ENCODE measurements at regions not wholly inside any gene's neighbourhood (a gene's known extent, or its start where the extent isn't known, plus 50 kb on each side); places are given as distances from the start of the nearest gene placed in this dataset.
"Not testable (repeated sequence)": the region's sequence is repeated elsewhere in the genome, so short reads cannot be mapped to it uniquely, and the experiment has no call there.

DNA sequence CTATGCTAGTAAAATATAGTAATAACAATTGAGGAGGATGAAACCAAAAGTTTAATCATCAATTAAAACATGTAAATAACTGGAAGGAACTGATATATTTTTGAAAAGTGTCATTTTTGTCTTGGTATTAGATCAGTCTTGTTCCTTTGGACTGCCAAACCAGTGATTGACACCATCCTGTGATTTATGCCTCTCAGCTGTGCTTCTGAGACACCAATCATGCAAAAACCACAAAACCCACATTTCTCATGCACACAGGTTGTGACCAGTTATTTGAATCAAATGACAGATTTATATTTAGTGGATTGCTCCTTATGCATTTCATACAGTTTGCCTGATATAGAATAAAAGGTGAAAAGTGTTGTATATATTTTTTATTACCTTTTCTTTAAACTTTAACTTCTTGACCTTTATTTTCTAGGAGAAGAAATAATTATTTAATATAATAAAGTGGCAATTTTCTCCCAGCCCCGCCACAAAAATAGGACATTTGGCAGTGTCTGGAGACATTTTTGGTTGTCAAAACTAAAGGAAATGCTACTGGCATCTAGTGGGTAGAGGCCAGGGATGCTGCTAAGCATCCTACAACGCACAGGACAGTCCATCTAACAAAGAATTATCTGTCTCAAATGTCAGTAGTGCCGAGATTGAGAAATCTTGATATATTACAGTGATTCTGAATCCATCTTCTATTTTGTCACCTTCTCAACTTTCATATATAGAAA is 383.6 kb downstream of the BCKDHB start:
- no peak for DNase-seq

DNA sequence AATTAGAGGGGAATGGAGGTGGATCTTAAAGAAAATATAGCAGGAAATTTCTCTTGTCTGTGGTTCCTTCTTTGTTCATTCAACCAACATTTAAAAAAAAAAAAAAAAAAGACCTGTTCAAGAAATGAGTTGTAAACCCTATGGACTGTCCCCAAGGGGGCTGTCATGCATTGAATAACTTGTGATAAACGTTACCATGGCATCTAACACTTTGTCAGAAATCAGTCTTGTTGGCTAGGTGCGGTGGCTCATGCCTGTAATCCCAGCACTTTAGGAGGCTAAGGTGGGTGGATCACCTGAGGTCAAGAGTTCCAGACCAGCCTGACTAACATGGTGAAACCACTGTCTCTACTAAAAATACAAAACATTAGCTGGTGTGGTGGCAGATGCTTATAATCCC is 381.7 kb downstream of the BCKDHB start:
- DNase-seq, result no peak

DNA sequence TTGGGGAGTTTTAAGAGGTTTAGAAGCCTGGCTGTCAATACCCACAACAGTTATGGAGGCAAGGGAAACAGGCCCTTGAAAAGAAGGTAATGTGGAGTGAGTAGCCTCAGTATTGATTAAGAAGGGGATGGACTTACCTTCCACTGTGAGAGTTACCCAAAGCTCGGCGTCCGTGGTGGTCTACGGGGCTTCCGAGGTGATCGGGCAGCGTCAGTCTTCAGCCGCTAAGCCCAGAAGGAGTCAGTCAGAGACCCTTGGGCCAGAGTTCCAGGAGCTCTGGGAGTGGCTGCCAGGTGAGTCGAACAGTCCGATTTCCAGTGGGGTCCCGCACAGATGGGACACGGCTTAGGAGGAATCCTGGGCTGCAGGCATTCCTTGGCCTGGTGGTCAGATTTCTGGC is 379.0 kb downstream of the BCKDHB start:
- not testable (repeated sequence) for DNase-seq

DNA sequence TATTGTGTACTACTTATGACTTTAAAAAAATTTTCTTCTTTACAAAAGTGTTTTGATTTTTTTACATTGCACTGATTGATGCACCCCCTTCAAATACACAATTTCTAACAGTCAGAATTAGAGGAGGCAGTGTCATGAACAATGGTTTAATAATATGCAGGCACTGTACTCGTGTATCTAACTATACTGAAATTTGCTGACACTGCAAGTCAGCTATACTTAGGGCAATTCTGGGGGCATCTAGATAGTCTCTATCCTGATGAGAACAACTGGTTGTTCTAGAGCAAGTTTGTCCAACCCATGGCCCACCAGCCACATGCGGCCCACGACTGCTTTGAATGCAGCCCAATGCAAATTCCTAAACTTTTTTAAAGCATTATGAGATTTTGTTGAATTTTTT is 375.6 kb downstream of the BCKDHB start:
- DNase-seq, result no peak

DNA sequence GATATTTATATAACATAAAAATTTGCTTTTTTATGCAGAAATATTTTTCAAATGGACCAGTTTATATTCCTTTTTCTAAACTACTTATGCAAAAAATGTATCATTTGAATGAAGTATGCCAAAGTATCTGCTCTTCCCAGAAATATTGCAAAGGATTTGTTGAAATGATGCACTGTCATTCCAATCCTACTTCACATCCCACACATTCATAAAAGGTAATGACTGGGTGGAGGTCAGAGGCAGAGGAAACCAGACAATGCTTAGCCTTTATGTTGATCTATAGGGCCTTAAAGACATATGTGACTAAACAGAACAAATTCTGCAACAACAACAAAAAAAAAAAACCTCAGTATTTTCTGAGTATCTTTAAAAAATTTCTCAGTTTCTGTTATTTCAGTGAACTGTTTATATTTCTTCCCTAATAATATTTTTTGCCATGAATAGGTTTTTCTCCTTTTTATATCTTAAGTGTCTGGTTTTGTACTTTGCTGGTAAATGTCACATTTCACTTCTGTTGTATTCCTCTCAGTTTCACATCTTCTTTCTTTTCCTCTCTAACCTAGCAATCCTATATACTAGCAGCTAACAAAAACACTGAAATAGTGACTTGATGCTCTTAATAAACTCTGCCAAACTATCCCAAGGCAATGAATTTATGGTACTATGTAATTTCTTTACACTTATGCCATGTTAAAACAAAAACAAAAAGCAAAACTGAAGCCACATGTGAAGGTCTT is 374.1 kb downstream of the BCKDHB start:
- no peak for DNase-seq

DNA sequence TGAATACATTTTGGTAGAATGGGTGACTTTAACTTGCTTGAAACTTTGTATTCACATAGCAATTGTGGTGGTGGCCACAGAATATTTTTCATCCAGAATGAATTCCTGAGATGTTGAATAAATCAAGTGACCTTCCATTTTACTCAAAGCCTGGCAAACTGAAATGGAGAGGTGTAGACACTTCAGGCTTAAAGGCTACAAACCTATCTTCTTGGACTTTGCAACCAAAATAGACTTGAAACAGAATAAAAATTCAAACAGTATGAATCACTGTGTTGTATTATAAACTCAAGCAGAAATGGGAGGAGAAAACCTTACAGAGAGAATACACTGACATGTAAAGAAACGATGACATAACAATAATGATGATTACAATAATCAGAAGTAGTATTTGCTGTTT is 371.6 kb downstream of the BCKDHB start:
- no peak for DNase-seq

DNA sequence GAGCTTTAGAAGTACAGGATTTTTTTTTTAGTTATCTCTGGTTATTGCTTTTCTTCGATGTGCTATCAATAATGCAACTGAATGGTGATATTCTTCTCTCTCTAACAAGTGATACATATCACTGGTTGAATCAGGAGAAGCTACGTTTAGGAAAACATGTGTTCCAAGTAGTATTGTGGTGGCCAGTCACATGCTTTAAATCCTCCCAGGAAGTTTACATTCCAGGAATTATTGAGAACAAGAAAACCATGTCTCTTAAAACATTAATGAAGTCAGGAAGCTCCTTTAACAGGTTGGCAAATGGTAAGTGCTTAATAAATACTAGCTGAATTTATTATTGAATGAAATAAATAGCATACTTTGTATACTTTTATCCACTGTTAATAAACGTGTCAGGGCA is 371.1 kb downstream of the BCKDHB start:
- DNase-seq, result no peak

DNA sequence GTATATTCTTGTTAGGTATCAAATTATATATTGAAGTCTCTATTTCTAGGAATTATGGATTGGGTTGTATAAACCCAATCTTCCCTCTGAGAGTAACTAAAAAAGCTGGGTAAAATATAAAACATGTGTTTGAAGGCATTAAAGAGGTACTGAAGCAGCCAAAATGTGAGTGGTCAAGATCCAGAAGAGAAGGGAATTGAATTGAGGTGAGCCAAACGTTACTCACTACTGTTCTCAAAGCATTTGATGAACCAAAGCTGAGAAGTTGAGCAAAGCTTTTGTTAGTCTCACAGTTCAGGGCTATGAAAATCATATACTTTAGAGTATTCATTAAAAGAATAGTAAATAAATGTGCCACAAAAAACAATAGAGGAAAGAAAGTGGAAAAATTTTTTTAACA is 365.8 kb downstream of the BCKDHB start:
- DNase-seq, result no peak

DNA sequence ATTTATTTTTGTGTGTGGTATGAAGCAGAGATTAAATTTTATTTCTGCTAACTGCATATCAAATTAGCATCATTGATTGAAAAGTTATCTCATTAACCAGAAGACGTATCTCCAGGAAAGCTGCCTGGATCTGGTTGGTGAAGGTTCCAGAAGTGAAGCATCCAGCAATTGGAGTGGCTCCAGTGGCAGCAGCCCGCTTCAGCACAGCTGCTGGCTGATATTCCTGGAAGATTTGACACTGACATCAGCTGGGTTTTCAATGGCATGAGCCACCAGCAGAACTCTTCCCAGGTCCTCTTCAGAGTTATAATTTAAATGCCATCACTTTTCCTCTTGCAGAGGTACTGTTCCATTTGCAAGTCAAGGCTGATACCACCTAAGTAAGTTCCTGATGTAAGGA is 363.5 kb downstream of the BCKDHB start:
- no peak for DNase-seq

DNA sequence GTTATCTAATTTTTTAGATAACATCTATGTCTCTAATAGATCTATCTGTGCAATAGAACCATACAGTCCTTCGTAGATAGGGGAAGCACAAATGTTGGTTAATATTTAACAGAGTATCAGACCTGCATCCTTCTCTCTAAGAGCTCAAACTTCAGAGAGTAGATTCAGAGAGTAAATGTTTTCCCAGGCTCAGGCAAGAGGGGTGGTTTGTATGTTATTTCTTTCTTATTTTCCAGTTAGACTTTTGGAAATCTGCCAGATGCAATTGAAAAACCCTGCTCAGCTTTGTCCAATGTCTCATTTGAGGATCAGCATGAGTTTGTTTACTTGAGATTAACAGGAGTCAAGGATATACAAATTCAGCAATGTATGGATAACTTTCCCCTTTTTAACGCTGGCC is 361.9 kb downstream of the BCKDHB start:
- DNase-seq, result no peak

DNA sequence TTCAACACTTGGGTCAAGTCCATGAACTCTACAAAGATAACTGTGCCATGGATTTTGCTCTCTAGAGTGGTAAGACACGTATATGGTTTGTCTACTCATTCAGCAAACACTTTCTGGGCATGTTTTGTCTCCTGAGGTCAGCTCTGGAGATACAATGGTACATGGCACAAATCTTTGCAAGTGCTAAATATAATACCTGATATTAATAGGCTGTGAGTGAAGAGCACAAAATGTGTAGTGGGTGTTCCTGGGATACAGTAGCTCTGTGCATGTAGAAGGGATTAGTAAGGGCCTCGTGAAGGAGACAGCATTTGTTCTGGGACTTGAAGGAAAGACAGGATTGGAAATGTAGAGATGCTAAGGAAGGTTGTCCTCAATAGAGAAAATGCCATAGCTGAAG is 360.9 kb downstream of the BCKDHB start:
- no peak for DNase-seq

DNA sequence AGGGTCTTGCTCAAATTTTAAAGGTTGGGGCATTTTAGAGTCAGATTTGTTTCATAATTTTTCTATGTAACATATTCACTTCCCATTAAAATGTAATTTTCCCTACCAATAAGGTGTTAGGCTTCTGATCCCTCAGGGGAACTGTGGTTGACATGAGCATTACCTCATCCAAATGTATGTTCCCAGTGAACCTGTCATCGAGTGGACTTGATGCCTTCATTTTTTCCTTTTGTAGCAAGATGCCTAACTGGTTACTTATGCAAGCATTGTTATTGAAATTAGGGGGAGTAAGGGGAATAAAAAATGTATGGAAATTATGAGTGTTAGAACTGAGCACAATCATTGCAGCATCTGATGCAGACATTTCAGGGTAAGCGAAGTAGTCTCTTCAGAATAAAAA is 360.5 kb downstream of the BCKDHB start:
- no peak for DNase-seq

DNA sequence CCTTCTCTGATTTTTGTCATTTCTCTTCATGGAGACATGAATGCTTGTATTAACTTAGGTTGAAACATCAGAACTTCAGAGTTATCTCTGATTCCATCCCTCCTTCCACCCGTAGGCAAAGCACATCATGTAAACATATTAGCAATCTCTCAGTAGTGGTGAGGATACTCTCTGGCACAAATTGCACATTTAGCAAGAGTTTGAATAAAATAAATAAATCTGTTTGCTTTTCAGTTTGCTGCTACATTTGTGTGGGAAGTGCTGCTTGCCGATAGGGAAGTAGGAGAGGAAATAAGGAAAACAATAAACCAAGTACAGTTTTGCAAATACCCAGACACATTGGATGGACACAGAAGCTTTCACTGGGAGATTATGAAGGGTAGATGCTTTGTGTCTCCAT is 359.0 kb downstream of the BCKDHB start:
- DNase-seq, result no peak

DNA sequence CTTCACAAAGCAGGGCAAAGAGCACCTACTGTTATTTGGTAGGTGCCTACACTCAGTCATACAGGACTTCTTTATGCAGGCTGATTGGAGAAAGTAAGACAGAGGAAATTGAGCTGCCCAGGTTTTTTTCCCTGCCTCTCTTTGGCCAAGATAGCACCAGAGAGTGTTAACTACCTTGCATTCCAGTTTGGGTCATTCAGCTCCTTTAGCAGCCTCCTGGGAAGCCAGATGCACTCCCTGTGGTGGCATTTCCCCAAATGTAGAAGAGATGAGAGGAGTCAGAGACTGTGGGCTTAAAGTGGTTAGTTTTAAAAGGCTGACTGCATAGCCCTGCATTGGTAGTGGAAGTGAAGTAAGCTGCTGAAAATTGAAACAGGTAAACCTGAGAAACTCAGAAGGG is 358.4 kb downstream of the BCKDHB start:
- DNase-seq, result no peak

DNA sequence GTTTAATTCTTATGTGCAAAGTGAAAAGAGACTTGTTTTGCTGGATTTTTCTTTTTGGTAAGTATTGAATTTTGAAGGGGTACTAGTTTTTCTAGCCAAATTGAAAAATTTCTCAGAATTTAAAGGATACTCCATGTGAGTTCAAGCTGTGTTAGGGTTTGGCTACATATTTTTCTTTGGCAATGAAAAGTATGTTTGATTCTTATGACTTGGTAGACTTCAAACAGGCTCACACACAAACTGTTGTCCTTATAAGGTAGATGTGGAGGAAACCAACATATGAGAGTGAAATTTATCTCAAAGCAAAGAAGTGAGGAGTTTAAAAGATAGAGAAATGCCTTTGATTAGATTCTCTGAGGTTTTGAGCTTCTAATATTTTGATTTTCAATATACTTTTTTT is 356.7 kb downstream of the BCKDHB start:
- no peak for DNase-seq

DNA sequence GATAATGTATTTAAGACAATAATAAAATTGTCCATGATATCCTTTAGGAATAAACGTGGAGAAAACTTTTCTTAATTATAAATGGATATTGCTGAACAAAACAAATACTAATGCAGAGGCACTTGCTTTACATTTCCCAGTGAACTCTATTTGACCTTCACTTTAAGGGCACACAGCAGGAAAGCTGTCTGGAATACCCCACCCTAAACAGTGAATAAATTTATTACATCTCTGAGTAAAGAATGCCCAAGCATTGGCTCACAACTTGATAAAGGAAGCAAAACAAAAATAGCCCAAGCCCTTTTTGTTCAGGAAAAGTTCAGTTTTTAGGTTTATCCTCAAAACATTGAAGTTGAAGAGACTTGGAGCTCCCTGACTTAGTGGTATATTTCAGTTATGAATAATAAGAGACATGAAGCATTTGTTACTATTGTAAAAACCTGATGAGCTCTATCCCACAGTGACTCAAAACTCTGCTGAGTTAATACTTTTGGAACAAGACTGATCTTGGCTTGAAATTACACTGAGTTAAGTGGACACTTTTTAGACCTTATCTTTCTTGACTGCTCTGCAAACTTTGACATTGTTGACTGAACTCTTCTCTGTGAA is 353.9 kb downstream of the BCKDHB start:
- no peak for DNase-seq

DNA sequence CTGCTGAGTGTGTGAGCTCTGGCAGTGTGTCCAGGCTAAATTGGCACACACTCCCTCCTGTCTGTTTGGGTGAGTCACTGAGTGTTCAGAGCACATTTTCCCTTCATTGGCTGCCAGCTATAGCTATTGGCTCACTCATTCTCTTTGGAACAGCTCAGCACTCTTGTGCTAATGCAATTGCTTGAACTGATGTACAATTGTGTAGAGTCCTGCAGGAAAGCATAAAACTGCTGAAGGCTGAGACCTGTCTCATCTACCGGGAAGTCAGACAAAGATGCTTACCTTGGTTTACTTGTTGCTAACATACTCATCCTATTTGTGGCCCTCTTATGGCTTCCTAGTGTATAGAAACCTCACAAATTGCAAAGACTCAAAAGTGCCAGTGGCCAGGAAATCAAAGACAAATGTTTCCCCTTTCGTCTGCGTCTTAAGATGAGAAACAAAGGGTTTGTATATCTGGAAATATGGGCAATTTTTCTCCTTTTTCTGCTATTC is 351.0 kb downstream of the BCKDHB start:
- peak; percentile 25 to 67 (median 44) for DNase-seq

DNA sequence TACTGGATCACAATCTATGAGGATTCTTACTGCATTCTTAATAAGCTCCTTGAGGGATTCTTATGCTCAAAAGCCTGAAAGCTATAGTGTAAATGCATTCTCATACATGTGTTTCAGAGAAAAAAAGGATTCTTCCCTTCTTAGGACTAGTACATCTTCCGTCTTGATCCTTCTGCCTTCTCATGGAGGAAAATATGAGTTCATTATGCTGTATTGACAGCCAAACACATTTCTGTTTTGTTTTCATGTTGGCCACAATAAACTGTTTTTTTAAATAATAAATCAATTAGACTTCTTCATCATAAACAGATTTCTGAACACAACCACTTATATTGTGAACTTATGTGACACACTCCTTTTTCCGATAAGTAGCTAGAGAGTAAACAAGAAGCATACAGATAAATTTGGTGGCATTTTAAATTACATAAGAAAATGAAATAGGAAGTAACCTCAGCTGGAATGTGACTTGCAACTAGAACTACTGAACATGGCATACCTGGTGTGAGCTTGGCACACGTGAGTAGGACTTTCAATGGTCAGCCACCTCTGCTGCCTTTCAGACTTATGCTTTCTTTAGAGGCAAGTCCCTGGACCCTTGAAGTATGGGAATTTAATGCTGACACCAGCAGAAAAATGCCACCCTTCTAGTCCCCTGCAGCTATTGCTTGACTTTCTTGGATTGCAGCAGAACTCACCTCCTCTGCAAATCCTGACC is 350.4 kb downstream of the BCKDHB start:
- no peak for DNase-seq

DNA sequence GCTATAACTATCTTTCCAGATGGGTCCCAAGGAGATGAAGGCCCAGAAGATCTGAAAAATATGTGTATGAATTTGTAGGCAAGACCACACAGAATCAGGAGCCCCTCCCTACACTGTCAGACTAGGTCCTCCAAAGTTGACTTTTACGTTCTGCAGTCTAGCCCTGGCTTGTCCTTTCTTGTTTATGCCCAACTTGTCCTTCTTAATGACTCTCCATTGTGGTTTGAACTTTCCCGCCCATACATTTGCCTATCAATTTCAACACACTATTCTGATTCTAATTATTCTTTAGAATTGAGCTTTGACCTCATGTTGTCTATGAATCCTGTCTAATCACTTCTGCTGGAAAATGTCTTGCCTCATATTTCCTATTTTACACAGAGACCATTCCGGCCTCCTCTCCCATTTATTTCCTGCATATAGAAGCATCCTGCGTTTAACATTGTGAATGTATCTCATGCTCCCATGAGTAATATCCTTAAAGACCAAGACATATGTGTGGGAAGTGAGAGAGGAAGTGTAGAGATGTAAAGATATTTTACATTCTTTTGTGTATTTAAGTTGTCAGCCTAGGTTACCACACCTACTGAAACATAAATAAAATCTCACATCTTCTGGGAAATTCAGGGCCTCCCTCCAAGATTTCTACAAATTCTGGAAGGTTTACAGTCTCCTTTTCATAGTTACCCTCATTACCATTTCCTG is 348.3 kb downstream of the BCKDHB start:
- DNase-seq, result peak; percentile 15 to 72 (median 30)

DNA sequence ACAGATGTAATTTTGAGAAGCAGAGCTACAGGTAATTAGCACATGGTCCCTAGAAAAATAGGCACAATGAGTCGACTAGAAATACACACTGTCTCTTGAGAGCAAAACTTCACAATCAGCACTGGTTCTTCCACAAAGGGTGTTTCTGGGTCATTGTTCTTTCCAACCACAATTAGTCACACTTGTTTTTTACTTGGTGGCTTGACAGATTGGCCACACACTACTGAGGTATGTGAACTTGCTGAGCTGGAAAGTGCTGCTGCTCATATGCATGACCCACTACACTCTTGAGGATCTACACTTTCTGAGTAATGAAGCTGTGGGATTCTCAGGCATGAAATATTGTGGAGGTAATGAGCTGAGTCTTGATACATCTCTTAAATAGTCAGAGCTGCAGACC is 347.7 kb downstream of the BCKDHB start:
- DNase-seq, result peak; percentile 33 to 69 (median 40)

DNA sequence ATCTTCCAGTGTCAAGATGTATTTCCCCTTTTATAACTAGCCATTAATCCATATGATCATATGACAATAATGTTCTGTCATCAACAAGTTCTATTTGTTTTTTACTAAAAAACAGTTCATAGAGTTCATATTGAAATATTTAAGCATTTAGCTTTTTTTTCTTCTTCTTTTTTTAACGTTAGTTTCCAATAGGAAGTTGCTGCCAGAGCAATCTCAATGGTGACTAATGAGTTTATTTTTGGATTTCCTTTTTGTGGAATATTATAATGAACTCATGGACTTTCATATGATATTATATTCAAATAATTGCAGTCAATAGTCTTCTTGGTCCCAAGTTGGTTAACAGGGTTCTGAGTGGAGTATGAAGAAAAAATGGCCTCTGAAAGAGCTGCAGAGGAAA is 343.3 kb downstream of the BCKDHB start:
- DNase-seq, result peak in 3 of 4 experiments; percentile 4 to 54 (median 50)

DNA sequence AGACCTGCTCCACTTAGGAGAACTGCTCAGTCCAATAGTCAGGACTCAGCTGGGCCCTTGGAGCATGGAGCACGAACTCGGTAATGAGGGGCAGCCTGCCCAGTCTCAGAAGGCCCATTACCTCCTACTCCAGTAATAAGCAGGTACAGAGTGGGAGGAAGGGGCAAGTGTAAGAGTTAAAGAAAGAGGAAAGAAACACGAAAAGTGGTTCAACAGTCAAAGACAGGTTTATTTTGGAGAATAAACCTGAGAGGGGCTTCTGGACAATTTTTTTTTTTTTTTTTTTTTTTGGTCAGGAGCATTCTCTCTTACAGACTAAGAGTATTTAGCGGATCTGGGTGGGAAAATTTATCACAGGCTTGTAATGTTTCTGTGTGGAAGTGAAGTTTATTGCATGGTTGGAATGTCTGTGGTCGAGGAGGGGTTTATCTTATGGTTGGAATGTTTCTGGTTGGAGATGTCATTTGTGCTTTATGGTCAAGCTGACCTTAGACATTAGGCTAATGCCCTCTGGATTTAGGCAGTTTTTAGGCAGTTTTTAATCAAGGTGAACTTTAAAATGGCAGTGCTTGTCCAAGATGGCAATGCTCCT is 340.1 kb downstream of the BCKDHB start:
- no peak for DNase-seq

Data from suppressor macrophage (primary cell).